GM18508 (cell line): ENCODE measurements at regions not wholly inside any gene's neighbourhood (a gene's known extent, or its start where the extent isn't known, plus 50 kb on each side); places are given as distances from the start of the nearest gene placed in this dataset.
"Not testable (repeated sequence)": the region's sequence is repeated elsewhere in the genome, so short reads cannot be mapped to it uniquely, and the experiment has no call there.

Source experiments
- ATAC-seq: cut with Tn5 transposase; IDR thresholded peaks from one replicate; pipeline ENCODE4 v1.9.1; 2021; ENCODE audit warnings: moderate number of reproducible peaks; ENCODE audit not compliant: insufficient read depth, unreplicated experiment

DNA sequence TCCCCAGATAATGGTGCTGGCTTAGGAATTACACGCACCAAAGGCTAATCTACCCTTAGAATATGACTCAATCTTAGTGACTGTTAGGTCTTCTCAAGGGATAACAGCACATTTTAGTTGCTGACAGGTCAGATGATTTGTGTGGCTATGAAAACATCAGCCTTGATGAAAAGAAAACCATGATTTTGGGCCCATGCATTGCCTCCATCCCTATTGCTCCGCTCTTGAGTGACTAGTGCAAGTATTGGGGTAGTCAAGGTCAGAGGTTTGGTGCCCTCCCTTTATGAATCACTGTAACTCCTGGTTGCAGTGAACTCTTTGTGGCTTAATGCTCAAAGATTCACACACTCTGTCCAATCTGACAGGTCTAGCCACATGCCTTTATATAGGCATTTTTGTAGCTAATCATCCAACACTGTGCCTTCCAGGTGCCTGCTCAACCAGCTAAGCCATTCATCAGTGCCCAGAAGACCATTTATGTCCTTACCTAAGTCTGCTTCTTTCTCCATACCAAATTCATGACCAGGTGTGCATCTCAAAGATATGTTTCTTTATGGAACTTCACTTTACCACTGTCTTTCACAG is 251.6 kb downstream of the KCNJ2 start:
- ATAC-seq, result no peak

- ATAC-seq, result no peak
Measured at GRCh38 chr17:70422862-70423261, 253.5 kb downstream of the KCNJ2 start.

- ATAC-seq, result no peak
Measured at GRCh38 chr17:70423562-70423961, 254.2 kb downstream of the KCNJ2 start.

GRCh38 chr17:70426752-70427151 is 257.4 kb downstream of the KCNJ2 start:
- ATAC-seq, result no peak

- ATAC-seq, result no peak
Measured at GRCh38 chr17:70434536-70435490, 265.5 kb downstream of the KCNJ2 start.

- no peak for ATAC-seq
Measured at GRCh38 chr17:70437656-70438055, 268.3 kb downstream of the KCNJ2 start.

DNA sequence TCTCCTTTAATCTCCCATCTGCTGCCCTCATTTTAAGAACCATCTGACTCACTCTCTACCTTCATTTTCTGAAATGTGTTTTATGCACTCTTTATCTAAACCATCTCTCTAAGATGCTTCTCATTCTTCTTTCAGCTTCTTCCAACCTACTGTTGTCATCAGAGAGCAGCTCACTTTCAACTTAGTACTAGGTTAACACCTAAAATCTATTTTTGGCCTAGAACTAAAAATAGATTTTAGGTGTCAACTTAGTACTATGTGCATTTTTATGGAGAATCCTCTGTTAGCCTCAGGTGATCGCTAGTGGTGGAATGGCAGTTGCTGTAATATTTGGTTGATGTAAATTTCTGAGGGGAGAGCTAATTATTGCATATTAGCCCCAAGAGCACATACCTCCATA is 277.1 kb downstream of the KCNJ2 start:
- ATAC-seq, result no peak

- no peak for ATAC-seq
Measured at GRCh38 chr17:70447588-70447987, 278.3 kb downstream of the KCNJ2 start.

GRCh38 chr17:70453075-70453474 is 283.7 kb downstream of the KCNJ2 start:
- not testable (repeated sequence) for ATAC-seq

GRCh38 chr17:70454377-70454776 is 285.0 kb downstream of the KCNJ2 start:
- no peak for ATAC-seq

DNA sequence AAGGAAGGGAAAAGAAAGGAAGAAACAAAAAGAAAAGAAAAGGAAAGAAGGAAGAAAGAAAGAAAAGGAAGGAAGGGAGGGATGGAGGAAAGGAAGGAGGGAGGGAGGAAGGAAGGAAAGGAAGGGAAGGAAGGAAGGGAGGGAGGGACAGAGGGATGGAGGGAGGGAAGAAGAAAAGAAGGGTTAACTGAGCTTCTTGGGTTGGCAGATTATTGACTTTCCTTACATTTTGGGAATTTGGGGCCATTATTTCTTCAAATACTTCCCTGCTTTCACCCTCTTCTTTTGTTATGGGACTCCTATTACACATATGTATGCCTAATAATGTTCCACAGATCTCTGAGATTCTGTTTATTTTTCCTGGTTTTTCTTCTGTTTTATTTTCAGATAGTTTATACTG is 285.6 kb downstream of the KCNJ2 start:
- ATAC-seq, result no peak

DNA sequence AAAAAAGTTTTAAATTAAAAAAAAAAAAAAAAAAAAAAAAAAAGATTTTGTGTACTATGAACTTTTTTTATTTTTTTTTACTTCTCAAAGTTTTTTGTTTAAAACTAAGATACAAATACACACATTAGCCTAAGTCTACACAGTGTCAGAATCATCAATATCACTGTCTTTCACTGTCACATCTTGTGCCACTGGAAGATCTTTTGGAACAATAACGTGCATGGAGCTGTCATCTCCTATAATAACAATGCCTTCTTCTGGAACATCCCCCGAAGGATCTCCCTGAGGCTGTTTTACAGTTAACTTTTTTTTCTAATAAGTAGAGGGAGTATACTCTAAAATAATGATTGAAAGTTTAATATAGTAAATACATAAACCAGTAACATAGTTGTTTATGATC is 295.7 kb downstream of the KCNJ2 start:
- no peak for ATAC-seq

DNA sequence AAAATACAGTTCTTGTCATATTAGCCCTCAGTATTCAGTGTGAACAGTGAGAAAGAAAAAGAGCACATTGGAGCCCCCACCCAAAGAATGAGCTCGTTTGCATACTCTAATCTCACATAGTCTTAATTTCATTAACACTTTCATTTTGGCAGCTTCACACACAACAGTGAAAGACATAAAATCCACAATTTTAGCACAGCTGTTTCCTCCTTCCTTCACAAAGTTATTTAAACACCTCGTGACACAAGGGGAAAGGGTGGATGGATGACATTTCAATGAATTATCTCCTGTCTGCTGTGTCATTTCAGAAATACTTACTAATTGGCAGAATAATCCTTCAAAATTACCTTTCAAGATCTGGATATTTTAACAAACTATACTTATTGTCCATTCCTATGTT is 299.3 kb downstream of the KCNJ2 start:
- no peak for ATAC-seq

GRCh38 chr17:70473049-70473448 is 303.7 kb downstream of the KCNJ2 start:
- no peak for ATAC-seq

DNA sequence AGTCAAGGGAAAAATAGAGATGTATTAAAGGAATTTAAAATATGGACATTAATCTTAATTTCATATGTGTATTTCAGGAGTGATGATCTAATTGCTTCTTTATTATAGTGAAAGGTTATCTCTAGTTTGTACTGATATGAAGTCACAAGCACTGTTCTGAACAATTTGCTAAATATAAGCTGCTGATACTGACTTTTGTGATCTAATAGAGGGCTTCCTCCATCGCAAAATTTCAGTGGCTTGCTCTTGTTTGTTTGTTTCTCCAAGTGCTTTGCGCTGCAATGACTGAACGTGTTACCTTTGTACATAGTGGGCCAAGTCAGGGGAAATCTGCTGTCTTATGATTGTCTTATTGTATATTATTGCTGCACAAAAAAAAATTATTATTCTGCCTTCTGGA is 307.0 kb downstream of the KCNJ2 start:
- no peak for ATAC-seq

- no peak for ATAC-seq
Measured at GRCh38 chr17:70478902-70479301, 309.6 kb downstream of the KCNJ2 start.

DNA sequence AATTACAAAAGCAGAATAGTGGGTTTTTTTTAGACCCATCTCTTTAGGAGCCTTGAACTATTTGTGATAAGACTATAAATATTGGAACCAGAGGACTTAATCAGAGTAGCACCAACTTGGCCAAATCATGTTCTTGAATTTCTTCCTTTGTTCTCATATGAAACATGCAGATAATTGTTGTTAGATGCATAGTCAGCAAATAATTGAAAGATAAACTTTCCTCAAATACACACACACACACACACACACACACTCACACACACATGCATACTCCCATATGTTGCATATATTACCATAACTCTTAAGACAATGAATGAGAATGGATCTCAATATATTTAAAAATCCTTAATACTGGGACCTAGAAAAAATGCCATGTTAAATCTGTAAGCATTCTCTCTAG is 310.4 kb downstream of the KCNJ2 start:
- ATAC-seq, result no peak

DNA sequence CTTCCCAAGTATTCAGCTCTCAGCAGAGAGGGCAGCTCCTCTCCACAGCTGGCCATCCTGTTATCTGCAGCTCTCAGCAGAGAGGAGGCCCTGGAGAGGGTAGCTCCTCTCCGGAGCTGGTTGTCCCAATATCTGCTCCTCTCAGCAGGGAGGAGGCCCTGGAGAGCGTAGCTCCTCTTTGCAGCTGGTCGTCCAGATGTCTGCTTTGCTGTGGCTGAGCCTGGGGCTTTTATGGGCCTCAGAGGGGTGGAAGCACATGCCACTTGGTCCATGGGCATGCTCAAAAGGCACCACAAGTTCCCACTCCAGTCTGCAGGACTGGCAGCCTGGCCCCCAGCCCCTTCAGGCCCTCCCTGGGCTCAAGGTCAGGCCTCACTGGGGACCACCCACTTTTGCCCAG is 314.3 kb downstream of the KCNJ2 start:
- no peak for ATAC-seq

- ATAC-seq, result no peak
Measured at GRCh38 chr17:70484050-70484449, 314.7 kb downstream of the KCNJ2 start.

DNA sequence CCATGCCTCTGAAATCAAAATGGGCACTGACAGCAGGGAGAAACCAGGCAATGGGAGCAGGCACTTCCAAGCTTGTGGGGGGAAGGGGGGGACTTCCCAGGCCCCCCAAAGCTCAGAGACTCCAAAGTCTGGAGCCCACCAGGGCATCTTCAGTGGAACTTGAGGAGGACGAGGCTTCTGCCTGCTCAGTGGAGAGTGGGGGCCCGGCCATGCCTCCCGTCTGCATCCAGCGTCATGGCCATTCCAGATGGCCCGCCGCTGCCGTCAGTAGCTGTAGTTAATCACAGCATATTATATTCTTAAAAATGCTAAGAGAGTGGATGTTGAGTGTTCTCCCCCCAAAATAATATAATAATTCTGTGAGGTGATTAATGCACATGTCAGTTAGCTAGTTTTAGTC is 315.2 kb downstream of the KCNJ2 start:
- no peak for ATAC-seq

- ATAC-seq, result no peak
Measured at GRCh38 chr17:70492368-70492767, 323.0 kb downstream of the KCNJ2 start.
